ENCODE measurements at regions not wholly inside any gene's neighbourhood (a gene's known extent, or its start where the extent isn't known, plus 50 kb on each side); places are given as distances from the start of the nearest gene placed in this dataset.
A peak's percentile ranks its signal among the peaks of the same experiment; 100 is the strongest.

DNA sequence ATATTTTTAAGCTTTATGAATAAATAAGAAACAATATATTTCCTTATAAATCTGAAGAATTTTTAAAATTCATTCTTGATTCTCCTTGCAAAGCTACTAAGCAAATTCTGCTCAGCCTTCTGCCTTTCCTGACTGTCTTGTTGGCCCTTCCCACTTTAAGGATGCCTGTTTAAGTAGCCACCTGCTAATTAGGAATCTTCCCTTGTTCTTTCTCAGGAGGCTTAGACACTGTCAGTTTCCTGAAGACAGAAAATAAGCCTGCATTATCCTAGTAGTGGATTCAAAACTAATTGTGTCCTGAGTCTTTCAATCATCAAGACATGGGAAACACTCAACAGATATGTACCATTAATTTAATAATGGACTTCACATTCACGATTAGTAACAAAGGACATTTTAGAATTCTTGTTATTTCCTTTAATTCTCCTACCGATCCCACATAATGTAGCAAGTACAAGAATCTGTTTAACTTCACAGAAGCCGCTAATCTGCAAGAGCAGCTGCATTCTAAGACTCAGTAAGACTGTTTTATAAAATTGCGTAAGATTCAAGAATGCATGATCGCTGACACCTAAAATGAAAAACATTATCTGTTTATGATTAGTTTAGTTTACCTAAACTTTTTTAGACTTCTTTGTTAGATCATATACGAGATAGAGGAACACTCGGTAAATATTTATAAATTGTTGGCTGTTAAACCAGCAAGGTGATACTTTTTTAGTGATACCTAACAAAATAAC is 445.4 kb upstream of the DSEL start:
- Mint-ChIP-seq H3K27ac (no peak overlapping the region), H3K4me3 (no peak overlapping the region), H3K9me3 (peaks cover 2% of the 10 kb centered on the region), H3K36me3 (no peaks in the 10 kb centered on the region), H3K27me3 (ENCODE audit: insufficient read depth, low read depth) (no peaks in the 10 kb centered on the region), H3K4me1 (peaks cover 12% of the 10 kb centered on the region)
- no peaks in the 10 kb centered on the region for H3K27me3 ChIP-seq
- no peak overlapping the region for H3K4me3 ChIP-seq
- H3K9ac ChIP-seq: no peak overlapping the region
- no peak overlapping the region for H3K4me2 ChIP-seq
- peaks cover 22% of the 10 kb centered on the region for H3K4me1 ChIP-seq
- no peaks in the 10 kb centered on the region for H4K20me1 ChIP-seq (ENCODE audit: low read depth)
- no peak overlapping the region for H2AFZ ChIP-seq (replicated peaks)
- H3K27ac ChIP-seq: peak overlapping the region; percentile 8
- no peaks in the 10 kb centered on the region for H3K36me3 ChIP-seq
- TF ChIP-seq EZH2 (IDR thresholded peaks at IDR 0.05) (no peak), EZH2phosphoT487 (IDR thresholded peaks at IDR 0.05) (no peak)
- TF ChIP-seq, protein P1, sequence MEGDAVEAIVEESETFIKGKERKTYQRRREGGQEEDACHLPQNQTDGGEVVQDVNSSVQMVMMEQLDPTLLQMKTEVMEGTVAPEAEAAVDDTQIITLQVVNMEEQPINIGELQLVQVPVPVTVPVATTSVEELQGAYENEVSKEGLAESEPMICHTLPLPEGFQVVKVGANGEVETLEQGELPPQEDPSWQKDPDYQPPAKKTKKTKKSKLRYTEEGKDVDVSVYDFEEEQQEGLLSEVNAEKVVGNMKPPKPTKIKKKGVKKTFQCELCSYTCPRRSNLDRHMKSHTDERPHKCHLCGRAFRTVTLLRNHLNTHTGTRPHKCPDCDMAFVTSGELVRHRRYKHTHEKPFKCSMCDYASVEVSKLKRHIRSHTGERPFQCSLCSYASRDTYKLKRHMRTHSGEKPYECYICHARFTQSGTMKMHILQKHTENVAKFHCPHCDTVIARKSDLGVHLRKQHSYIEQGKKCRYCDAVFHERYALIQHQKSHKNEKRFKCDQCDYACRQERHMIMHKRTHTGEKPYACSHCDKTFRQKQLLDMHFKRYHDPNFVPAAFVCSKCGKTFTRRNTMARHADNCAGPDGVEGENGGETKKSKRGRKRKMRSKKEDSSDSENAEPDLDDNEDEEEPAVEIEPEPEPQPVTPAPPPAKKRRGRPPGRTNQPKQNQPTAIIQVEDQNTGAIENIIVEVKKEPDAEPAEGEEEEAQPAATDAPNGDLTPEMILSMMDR (IDR thresholded peaks at IDR 0.05): no peak
- H3K9me3 ChIP-seq (ENCODE audit: low read depth): no peaks in the 10 kb centered on the region
- DNase-seq (ENCODE audit: low spot score): peak; percentile 68
- H3F3A ChIP-seq (ENCODE audit: low read depth): no peaks in the 10 kb centered on the region
- no peaks in the 10 kb centered on the region for H3K79me2 ChIP-seq (ENCODE audit: low read depth)

DNA sequence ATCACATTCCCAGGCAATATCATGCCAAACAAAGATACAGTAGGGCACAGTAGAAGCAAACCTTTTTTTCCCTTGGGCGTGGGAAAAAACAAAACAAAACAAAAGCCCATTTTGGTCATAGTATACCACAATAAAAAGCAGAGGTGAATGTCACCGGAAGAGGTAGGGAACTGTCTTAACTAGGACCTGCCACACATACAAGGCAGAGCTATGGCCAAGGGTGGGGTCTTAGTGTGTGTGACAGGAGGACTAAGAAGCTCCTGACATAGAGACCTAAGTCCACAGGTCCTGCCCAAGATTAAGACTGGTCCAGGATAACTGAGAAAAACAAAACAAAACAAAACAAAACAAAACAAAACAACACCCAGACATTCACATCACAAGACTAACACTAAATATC is 441.2 kb upstream of the DSEL start:
- no peak overlapping the region for H3K27ac Mint-ChIP-seq
- peaks cover 2% of the 10 kb centered on the region for H3K27me3 Mint-ChIP-seq (ENCODE audit: insufficient read depth, low read depth)
- H3K9me3 Mint-ChIP-seq: peaks cover 2% of the 10 kb centered on the region
- Histone ChIP-seq H3K27ac (no peak overlapping the region), H3K9me3 (ENCODE audit: low read depth) (no peaks in the 10 kb centered on the region), H3K4me1 (peaks cover 33% of the 10 kb centered on the region), H3K79me2 (ENCODE audit: low read depth) (no peaks in the 10 kb centered on the region), H4K20me1 (ENCODE audit: low read depth) (no peaks in the 10 kb centered on the region), H3K4me3 (no peak overlapping the region), H3F3A (ENCODE audit: low read depth) (no peaks in the 10 kb centered on the region), H2AFZ (replicated peaks) (no peak overlapping the region), H3K4me2 (peak overlapping the region; percentile 56), H3K9ac (no peak overlapping the region), H3K36me3 (no peaks in the 10 kb centered on the region), H3K27me3 (no peaks in the 10 kb centered on the region)
- DNase-seq (ENCODE audit: low spot score): no peak
- H3K4me3 Mint-ChIP-seq: no peak overlapping the region
- TF ChIP-seq EZH2 (IDR thresholded peaks at IDR 0.05): no peak
- TF ChIP-seq EZH2phosphoT487 (IDR thresholded peaks at IDR 0.05): no peak
- TF ChIP-seq, protein P1 (IDR thresholded peaks at IDR 0.05): no peak
- H3K4me1 Mint-ChIP-seq: peaks cover 22% of the 10 kb centered on the region
- H3K36me3 Mint-ChIP-seq: no peaks in the 10 kb centered on the region

DNA sequence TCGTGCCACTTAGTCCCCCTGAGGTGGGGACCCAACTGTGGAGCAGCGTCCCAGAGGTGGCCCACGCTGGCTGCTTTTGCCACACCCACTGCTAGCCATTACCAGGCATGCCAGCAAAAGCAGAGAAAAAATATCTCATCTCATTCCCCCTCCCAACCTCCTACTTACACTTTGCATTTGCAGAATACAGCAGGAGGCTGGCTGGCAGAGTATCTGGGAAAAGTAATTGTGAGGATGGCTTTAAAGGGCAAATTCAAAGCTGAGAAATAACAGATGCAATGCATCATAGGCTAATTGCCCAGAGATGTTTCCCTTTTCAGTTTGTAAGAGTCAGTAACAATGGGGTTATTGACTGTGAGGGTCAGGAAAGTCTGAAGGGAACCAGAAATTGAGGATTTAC is 438.1 kb upstream of the DSEL start:
- no peak for DNase-seq (ENCODE audit: low spot score)
- H3K4me1 Mint-ChIP-seq: peaks cover 22% of the 10 kb centered on the region
- Histone ChIP-seq H3K27ac (no peak overlapping the region), H2AFZ (replicated peaks) (peak overlapping the region; percentile 42), H3K4me1 (peaks cover 25% of the 10 kb centered on the region), H4K20me1 (ENCODE audit: low read depth) (no peaks in the 10 kb centered on the region), H3K9ac (no peak overlapping the region), H3K9me3 (ENCODE audit: low read depth) (no peaks in the 10 kb centered on the region), H3K27me3 (no peaks in the 10 kb centered on the region), H3K4me2 (no peak overlapping the region), H3K36me3 (no peaks in the 10 kb centered on the region), H3F3A (ENCODE audit: low read depth) (no peaks in the 10 kb centered on the region), H3K4me3 (no peak overlapping the region), H3K79me2 (ENCODE audit: low read depth) (no peaks in the 10 kb centered on the region)
- no peaks in the 10 kb centered on the region for H3K36me3 Mint-ChIP-seq
- no peaks in the 10 kb centered on the region for H3K9me3 Mint-ChIP-seq
- no peak for TF ChIP-seq EZH2 (IDR thresholded peaks at IDR 0.05)
- TF ChIP-seq EZH2phosphoT487 (IDR thresholded peaks at IDR 0.05): no peak
- TF ChIP-seq, protein P1 (IDR thresholded peaks at IDR 0.05): no peak
- H3K27ac Mint-ChIP-seq: no peak overlapping the region
- no peak overlapping the region for H3K4me3 Mint-ChIP-seq
- H3K27me3 Mint-ChIP-seq (ENCODE audit: insufficient read depth, low read depth): peaks cover 2% of the 10 kb centered on the region
